GM10266 (cell line): ENCODE measurements at regions not wholly inside any gene's neighbourhood (a gene's known extent, or its start where the extent isn't known, plus 50 kb on each side); places are given as distances from the start of the nearest gene placed in this dataset.

Experiments used
- DNase-seq: peaks from one replicate; pipeline ENCODE4 v3.0.0; 2012; ENCODE audit errors: extremely low spot score
- CTCF ChIP-seq: IDR thresholded peaks from 2 replicates; pipeline ENCODE4 v1.5.1; 2012; ENCODE audit warnings: mild to moderate bottlenecking, low read depth; ENCODE audit not compliant: control insufficient read depth, insufficient read depth; ENCODE audit errors: missing control alignments

GRCh38 chr10:9009505-9009904 lies 955.0 kb downstream of the GATA3 start:
- no peak for DNase-seq
- no peak for TF ChIP-seq CTCF

- no peak for TF ChIP-seq CTCF
- DNase-seq: no peak
These were observed 955.6 kb downstream of the GATA3 start for GRCh38 chr10:9010093-9010492.

GRCh38 chr10:9010931-9011670 lies 956.6 kb downstream of the GATA3 start:
- TF ChIP-seq CTCF: no peak
- no peak for DNase-seq

GRCh38 chr10:9012312-9012711 lies 957.8 kb downstream of the GATA3 start:
- DNase-seq: no peak
- no peak for TF ChIP-seq CTCF

GRCh38 chr10:9015005-9015404 lies 960.5 kb downstream of the GATA3 start:
- no peak for DNase-seq
- TF ChIP-seq CTCF: no peak

GRCh38 chr10:9015447-9015846 lies 961.0 kb downstream of the GATA3 start:
- no peak for DNase-seq
- no peak for TF ChIP-seq CTCF

- TF ChIP-seq CTCF: no peak
- DNase-seq: no peak
These were observed 962.4 kb downstream of the GATA3 start for GRCh38 chr10:9016930-9017329.
